ENCODE measurements at regions not wholly inside any gene's neighbourhood (a gene's known extent, or its start where the extent isn't known, plus 50 kb on each side); places are given as distances from the start of the nearest gene placed in this dataset.

DNA sequence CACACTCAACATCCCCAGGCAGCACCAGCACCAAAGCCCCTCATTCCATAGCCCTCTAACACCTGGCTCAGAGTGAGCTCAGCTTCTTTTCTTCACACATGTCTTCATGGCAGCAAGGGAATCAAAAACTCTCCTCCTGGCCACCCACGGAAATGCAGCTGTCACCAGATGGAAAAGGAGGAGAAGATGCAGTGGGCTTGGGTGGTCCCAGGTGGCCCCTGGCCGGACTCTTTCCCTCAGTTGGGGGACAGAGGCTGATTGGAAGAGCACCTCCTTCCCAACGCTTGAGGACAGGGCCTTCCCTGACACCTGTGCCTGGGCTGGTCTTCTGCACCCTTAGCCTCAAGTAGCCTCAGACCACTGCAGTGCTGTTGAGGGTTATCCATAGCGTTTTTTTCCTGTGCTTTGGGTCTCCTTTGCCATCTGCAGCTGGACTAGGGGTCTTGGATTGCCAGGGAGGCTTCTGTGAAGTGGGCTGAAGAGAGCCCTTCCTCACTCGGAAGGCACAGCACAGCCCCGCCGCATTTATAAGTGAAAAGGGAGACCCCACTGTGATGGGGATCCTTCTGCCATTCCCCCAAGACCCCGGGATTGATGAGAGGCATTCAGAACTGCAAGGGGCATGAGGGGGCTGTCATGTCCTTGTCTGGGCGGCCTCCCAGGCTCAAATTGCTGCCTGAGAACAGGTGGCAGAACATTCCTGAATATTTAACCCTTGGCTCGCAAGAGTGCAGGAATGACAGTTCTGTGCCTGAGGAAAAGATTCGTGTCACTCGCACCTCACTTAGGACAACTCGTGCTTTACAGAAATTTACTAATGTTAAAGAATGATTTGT, 200.0 kb downstream of the AUH start:
- no peak for DNase-seq

DNA sequence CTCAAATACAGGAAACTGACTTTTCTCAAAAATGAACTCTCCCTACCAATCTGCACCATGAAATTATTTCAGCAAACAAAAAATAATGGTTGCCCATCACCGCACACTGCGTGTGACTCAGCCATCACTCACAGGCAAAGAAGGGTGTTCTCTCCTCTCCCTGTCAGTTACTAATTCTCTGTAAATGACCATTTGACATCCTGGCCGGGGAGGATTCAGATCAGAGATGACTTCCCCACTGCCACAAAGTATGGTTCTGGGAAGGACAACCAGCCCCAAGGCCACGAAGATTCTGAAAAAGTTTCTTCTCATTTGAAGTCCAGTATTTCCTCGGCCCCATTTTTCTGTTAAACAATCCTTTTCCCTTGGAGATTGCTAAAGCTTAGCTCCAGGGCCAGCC, 199.4 kb downstream of the AUH start:
- no peak for DNase-seq

DNA sequence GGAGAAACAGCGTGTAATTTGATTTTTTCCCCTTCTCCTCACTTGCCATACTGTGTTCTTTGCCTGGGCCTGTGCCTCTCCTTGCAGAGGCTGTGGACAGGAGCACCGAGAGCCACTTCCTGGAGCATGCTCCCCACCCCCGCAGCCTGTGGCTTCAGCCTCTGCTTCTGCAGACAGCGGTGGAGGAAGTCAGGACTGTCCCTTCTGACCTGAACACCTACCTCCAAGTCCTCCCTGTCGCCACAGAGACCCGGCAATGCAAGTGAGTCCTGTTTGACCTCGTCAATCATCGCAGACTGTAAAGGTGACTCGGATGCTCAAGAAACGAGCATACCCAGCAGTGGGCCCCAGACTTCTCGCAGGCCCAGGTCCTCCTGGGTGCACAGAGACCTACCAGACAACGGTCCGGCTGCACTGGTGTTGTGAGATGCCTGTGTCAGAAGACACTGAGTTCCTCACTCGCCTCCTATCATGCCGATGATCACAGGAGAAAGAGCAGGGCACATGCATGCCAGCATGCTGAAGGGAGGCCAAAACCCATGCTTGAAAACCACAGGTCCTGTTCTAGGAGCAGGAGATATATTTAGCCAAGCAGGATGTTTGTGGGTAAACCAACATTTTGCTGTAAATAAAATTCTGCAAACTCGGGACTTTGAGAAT, 198.8 kb downstream of the AUH start:
- DNase-seq: peak; percentile 17

DNA sequence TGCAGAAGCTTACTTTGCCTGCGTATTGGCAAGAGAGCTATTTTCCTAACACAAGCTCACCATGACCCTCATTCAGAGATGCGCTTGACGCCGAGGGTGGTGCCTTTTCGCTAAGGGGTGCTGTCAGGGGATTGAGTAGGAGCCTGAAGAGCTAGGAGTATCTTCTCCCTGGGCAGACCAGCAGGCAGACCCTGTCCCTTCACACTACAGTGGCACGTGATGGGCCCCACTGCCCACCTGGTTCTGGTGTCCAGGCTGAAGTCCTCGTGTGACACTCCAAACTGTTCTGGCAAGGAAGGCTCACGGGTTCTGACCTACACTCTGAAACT, 198.3 kb downstream of the AUH start:
- no peak for DNase-seq

DNA sequence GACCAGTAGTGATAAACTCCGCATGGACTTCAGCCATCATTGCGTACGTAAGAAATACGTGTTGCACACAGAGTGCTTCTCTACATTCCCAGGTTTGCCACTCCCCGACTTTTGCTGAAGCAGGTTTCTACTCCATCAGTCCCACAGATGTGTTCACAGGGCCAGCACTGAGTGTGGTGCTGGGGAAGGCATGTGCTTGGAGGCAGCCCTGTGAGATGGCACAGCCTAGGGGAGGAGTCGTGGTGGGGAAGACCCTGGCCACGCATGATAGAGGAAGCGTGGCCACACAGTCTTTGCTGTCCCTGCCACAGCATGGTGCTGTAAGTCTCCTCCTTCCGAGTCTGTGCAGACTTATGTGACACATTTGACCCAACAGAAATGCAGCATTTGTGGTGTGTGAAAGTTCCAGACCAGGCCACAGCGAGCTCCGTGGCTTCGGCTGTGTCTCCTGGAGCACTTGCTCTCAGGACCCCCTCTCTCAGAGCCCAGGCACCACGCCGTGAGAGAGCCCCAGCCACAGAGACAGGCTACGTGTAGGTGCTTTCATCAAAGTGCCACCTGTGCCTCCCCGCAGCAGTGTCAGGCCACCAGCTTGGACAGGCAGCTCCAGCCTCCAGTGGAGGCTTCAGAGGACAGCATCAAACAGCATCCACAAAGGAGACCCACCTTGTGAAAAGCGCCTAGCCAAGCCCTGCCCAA, 197.8 kb downstream of the AUH start:
- no peak for DNase-seq

All from NCI-H510A treated with DMSO at 0.1 percent for 48 hours (cell line).